Liver (tissue), 8 donors: ENCODE measurements at regions not wholly inside any gene's neighbourhood (a gene's known extent, or its start where the extent isn't known, plus 50 kb on each side); places are given as distances from the start of the nearest gene placed in this dataset.

Source experiments
- DNase-seq: peaks from one replicate; pipeline ENCODE4 v3.0.0-alpha.2; 2017; ENCODE audit warnings: low spot score
- H3K27ac ChIP-seq, 2 donors: one replicate each; pipeline ENCODE4 v1.7.0; 2013; ENCODE audit warnings: inconsistent platforms in 2 of 2, low read length in 2 of 2, control low read depth in 1 of 2, low read depth in 1 of 2, mild to moderate bottlenecking in 1 of 2
- H3K27me3 ChIP-seq, 4 donors: one replicate each; pipeline versions ENCODE4 v1.6.1 to v1.7.0; 2013; ENCODE audit warnings: low read length in 3 of 4, inconsistent platforms in 1 of 4, mild to moderate bottlenecking in 1 of 4, moderate library complexity in 1 of 4; ENCODE audit not compliant: control insufficient read depth in 4 of 4, insufficient read depth in 4 of 4
- H3K36me3 ChIP-seq, 4 donors: one replicate each; pipeline versions ENCODE4 v1.6.1 to v1.7.0; 2013; ENCODE audit warnings: low read length in 3 of 4, mild to moderate bottlenecking in 3 of 4, low read depth in 1 of 4, moderate library complexity in 1 of 4; ENCODE audit not compliant: control insufficient read depth in 4 of 4, insufficient read depth in 3 of 4
- H3K4me1 ChIP-seq, 4 donors: one replicate each; pipeline versions ENCODE4 v1.6.1 to v1.7.0; 2013; ENCODE audit warnings: low read length in 3 of 4, mild to moderate bottlenecking in 3 of 4, moderate library complexity in 1 of 4; ENCODE audit not compliant: control insufficient read depth in 4 of 4, insufficient read depth in 4 of 4
- H3K4me3 ChIP-seq, 3 donors: one replicate each; pipeline versions ENCODE4 v1.6.1 to v1.7.0; 2013; ENCODE audit warnings: low read length in 3 of 3, control low read depth in 1 of 3, low read depth in 1 of 3, mild to moderate bottlenecking in 1 of 3
- H3K9ac ChIP-seq, 2 donors: one replicate each; pipeline ENCODE4 v1.7.0; 2013; ENCODE audit warnings: low read length in 2 of 2, mild to moderate bottlenecking in 2 of 2, moderate library complexity in 2 of 2, control low read depth in 1 of 2, low read depth in 1 of 2
- H3K9me3 ChIP-seq, 4 donors: one replicate each; pipeline versions ENCODE4 v1.6.1 to v1.7.0; 2013; ENCODE audit warnings: low read length in 3 of 4; ENCODE audit not compliant: control insufficient read depth in 4 of 4
- EGR1 ChIP-seq, 2 donors: IDR thresholded peaks; 2 replicates each; pipeline ENCODE4 v1.6.1; 2016 to 2018; ENCODE audit warnings: antibody characterized with exemption in 2 of 2, low read depth in 2 of 2
- FOXA1 ChIP-seq: IDR thresholded peaks from 2 replicates; pipeline ENCODE4 v1.6.1; 2016; ENCODE audit warnings: antibody characterized with exemption
- FOXA2 ChIP-seq: IDR thresholded peaks from 2 replicates; pipeline ENCODE4 v1.6.1; 2016; ENCODE audit warnings: antibody characterized with exemption
- GABPA ChIP-seq, 2 donors: IDR thresholded peaks in 1 of 2; conservative IDR thresholded peaks in 1 of 2; 2 replicates each; pipeline ENCODE4 v1.6.1; 2016; ENCODE audit warnings: antibody characterized with exemption in 2 of 2, mild to moderate bottlenecking in 1 of 2, moderate library complexity in 1 of 2
- HNF4A ChIP-seq, 2 donors: conservative IDR thresholded peaks; 2 replicates each; pipeline ENCODE4 v1.6.1; 2016; ENCODE audit warnings: antibody characterized with exemption in 2 of 2, mild to moderate bottlenecking in 2 of 2
- HNF4G ChIP-seq: IDR thresholded peaks from 2 replicates; pipeline ENCODE4 v1.6.1; 2016; ENCODE audit warnings: antibody characterized with exemption
- JUND ChIP-seq, 2 donors: IDR thresholded peaks; 2 replicates each; pipeline ENCODE4 v1.6.1; 2016; ENCODE audit warnings: antibody characterized with exemption in 2 of 2
- MAX ChIP-seq: IDR thresholded peaks from 2 replicates; pipeline ENCODE4 v1.6.1; 2016; ENCODE audit warnings: antibody characterized with exemption
- NR2F2 ChIP-seq: IDR thresholded peaks from 2 replicates; pipeline ENCODE4 v1.6.1; 2016; ENCODE audit warnings: antibody characterized with exemption
- RAD21 ChIP-seq, 2 donors: IDR thresholded peaks; 2 replicates each; pipeline ENCODE4 v1.6.1; 2016; ENCODE audit warnings: antibody characterized with exemption in 2 of 2, mild to moderate bottlenecking in 2 of 2
- SP1 ChIP-seq: IDR thresholded peaks from 2 replicates; pipeline ENCODE4 v1.6.1; 2018; ENCODE audit warnings: antibody characterized with exemption, mild to moderate bottlenecking
- TAF1 ChIP-seq: conservative IDR thresholded peaks from 2 replicates; pipeline ENCODE4 v1.6.1; 2016; ENCODE audit warnings: antibody characterized with exemption, mild to moderate bottlenecking
- YY1 ChIP-seq: IDR thresholded peaks from 2 replicates; pipeline ENCODE4 v1.6.1; 2016; ENCODE audit warnings: antibody characterized with exemption, mild to moderate bottlenecking
- ZBTB33 ChIP-seq: IDR thresholded peaks from 2 replicates; pipeline ENCODE4 v1.6.1; 2016; ENCODE audit warnings: antibody characterized with exemption
- WGBS: extraction: QIAGEN DNeasy Blood & Tissue Kit; methylation state at CpG from one replicate; pipeline ENCODE4 v1.1.7; 2013; 5-methylcytosine and 5-hydroxymethylcytosine counted together
- TF ChIP-seq, protein P1 (sequence below): fragments of 150-350 bp; IDR thresholded peaks from 2 replicates; pipeline ENCODE4 v1.5.1; 2017; ENCODE audit warnings: improper control_type of control experiment, low read depth, low read length; ENCODE audit not compliant: missing input control
- TF ChIP-seq, protein P2 (sequence below): IDR thresholded peaks from 2 replicates; pipeline ENCODE4 v1.6.1; 2016; ENCODE audit warnings: antibody characterized with exemption, mild to moderate bottlenecking
- donor health status: healthy.
- donor health status: healthy.
- donor health status: healthy.
- donor health status: healthy.
- donor health status: healthy.

DNA sequence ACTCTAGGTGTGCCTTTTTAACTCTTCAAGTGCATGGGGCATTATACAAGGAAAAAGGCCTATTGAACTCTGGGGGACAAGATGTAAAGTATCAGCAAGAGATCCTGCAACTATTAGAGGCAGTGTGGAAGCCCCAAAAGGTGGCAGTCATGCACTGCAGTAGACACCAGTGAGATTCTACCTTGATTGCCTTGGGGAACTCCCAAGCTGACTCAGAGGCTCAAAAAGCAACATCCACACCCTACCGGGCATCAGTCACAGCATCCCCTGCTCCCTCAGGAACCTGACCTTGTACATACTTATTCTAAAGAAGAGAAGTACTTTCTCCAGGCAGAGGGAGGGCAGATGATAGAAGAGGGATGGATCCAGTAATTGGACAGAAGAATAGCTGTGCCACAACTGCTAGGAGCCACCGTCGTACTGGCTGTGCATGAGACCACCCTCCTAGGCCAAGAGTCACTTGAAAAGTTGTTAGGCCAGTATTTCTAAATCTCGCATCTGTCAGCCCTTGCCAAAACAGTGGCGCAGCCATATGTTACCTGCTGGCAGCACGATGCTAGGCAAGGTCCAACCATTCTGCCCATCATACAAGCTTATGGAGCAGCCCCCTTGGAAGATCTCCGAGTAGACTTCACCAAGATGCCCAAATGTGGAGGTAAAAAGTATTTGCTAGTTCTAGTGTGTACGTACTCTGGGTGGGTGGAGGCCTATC is 523.1 kb upstream of the FRG2C start:
- TF ChIP-seq MAX (no peak), HNF4G (no peak), TAF1 (no peak), FOXA2 (no peak), JUND (IDR thresholded peaks at IDR 0.05) (no peak), RAD21 (IDR thresholded peaks at IDR 0.05) (no peak), YY1 (no peak), EGR1 (IDR thresholded peaks at IDR 0.05; ENCODE audit: low read depth in 2 of 2) (no peak), SP1 (no peak)
- TF ChIP-seq, protein P1, sequence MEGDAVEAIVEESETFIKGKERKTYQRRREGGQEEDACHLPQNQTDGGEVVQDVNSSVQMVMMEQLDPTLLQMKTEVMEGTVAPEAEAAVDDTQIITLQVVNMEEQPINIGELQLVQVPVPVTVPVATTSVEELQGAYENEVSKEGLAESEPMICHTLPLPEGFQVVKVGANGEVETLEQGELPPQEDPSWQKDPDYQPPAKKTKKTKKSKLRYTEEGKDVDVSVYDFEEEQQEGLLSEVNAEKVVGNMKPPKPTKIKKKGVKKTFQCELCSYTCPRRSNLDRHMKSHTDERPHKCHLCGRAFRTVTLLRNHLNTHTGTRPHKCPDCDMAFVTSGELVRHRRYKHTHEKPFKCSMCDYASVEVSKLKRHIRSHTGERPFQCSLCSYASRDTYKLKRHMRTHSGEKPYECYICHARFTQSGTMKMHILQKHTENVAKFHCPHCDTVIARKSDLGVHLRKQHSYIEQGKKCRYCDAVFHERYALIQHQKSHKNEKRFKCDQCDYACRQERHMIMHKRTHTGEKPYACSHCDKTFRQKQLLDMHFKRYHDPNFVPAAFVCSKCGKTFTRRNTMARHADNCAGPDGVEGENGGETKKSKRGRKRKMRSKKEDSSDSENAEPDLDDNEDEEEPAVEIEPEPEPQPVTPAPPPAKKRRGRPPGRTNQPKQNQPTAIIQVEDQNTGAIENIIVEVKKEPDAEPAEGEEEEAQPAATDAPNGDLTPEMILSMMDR = no peak
- no peak for DNase-seq

GRCh38 chr3:75144406-75144805 is 519.7 kb upstream of the FRG2C start:
- Histone ChIP-seq H3K4me3 (no peak overlapping the region), H3K27ac (no peak overlapping the region), H3K9ac (no peak overlapping the region), H3K36me3 (no peaks in the 10 kb centered on the region), H3K9me3 (no peaks in the 10 kb centered on the region), H3K4me1 (no peaks in the 10 kb centered on the region), H3K27me3 (no peaks in the 10 kb centered on the region)
- WGBS = 75% methylated on average over 3 of the region's 3 CpGs
- no peak for DNase-seq
- TF ChIP-seq TAF1 = no peak
- TF ChIP-seq ZBTB33 = no peak
- TF ChIP-seq MAX = no peak
- TF ChIP-seq, protein P2, sequence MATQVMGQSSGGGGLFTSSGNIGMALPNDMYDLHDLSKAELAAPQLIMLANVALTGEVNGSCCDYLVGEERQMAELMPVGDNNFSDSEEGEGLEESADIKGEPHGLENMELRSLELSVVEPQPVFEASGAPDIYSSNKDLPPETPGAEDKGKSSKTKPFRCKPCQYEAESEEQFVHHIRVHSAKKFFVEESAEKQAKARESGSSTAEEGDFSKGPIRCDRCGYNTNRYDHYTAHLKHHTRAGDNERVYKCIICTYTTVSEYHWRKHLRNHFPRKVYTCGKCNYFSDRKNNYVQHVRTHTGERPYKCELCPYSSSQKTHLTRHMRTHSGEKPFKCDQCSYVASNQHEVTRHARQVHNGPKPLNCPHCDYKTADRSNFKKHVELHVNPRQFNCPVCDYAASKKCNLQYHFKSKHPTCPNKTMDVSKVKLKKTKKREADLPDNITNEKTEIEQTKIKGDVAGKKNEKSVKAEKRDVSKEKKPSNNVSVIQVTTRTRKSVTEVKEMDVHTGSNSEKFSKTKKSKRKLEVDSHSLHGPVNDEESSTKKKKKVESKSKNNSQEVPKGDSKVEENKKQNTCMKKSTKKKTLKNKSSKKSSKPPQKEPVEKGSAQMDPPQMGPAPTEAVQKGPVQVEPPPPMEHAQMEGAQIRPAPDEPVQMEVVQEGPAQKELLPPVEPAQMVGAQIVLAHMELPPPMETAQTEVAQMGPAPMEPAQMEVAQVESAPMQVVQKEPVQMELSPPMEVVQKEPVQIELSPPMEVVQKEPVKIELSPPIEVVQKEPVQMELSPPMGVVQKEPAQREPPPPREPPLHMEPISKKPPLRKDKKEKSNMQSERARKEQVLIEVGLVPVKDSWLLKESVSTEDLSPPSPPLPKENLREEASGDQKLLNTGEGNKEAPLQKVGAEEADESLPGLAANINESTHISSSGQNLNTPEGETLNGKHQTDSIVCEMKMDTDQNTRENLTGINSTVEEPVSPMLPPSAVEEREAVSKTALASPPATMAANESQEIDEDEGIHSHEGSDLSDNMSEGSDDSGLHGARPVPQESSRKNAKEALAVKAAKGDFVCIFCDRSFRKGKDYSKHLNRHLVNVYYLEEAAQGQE = no peak
- no peak for TF ChIP-seq FOXA2
- TF ChIP-seq FOXA1 = no peak
- TF ChIP-seq GABPA (IDR thresholded peaks at IDR 0.05 in 1 of 2, conservative IDR thresholded peaks at IDR 0.05 in 1 of 2) = no peak
- TF ChIP-seq EGR1 (IDR thresholded peaks at IDR 0.05; ENCODE audit: low read depth in 2 of 2) = no peak
- TF ChIP-seq HNF4G = no peak
- TF ChIP-seq SP1 = no peak
- TF ChIP-seq HNF4A (conservative IDR thresholded peaks at IDR 0.05) = no peak
- no peak for TF ChIP-seq RAD21 (IDR thresholded peaks at IDR 0.05)
- TF ChIP-seq, protein P1 = no peak
- no peak for TF ChIP-seq JUND (IDR thresholded peaks at IDR 0.05)
- TF ChIP-seq NR2F2 = no peak

More for the DNA sequence above, 523.1 kb upstream of the FRG2C start:
- Histone ChIP-seq H3K27me3 (no peaks in the 10 kb centered on the region), H3K27ac (no peak overlapping the region), H3K4me1 (no peaks in the 10 kb centered on the region), H3K4me3 (no peak overlapping the region), H3K36me3 (no peaks in the 10 kb centered on the region), H3K9ac (no peak overlapping the region), H3K9me3 (peaks cover 0 to 1% (median 0%) of the 10 kb centered on the region in 4 donors)
- WGBS = 85% methylated on average over 8 of the region's 8 CpGs
